ENCODE measurements at regions not wholly inside any gene's neighbourhood (a gene's known extent, or its start where the extent isn't known, plus 50 kb on each side); places are given as distances from the start of the nearest gene placed in this dataset.

DNA sequence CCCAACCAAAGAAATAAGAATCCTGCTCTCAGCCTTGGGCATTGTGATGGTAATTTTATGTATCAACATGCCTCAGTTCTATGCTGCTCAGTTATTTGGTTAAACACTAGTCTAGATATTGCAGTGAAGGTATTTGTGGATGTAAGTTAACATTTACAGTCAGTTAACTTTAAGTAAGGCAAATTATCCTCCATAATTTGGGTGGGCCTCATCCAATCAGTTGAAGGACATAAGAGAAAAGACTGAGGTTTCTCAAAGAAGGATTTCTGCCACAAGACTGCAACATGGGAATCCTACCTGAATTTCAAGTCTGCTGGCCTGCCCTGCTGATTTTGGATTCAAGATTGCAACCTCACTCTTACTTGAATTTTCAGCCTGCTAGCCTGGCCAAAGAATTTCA lies 975.5 kb upstream of the ACVR2A start:
- no peak for TF ChIP-seq SP2 (tag by site-specific recombination; IDR thresholded peaks at IDR 0.05)
- no peak for TF ChIP-seq YY1 (tag by site-specific recombination; IDR thresholded peaks at IDR 0.05)
- TF ChIP-seq, protein P1, sequence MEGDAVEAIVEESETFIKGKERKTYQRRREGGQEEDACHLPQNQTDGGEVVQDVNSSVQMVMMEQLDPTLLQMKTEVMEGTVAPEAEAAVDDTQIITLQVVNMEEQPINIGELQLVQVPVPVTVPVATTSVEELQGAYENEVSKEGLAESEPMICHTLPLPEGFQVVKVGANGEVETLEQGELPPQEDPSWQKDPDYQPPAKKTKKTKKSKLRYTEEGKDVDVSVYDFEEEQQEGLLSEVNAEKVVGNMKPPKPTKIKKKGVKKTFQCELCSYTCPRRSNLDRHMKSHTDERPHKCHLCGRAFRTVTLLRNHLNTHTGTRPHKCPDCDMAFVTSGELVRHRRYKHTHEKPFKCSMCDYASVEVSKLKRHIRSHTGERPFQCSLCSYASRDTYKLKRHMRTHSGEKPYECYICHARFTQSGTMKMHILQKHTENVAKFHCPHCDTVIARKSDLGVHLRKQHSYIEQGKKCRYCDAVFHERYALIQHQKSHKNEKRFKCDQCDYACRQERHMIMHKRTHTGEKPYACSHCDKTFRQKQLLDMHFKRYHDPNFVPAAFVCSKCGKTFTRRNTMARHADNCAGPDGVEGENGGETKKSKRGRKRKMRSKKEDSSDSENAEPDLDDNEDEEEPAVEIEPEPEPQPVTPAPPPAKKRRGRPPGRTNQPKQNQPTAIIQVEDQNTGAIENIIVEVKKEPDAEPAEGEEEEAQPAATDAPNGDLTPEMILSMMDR (tag by site-specific recombination; IDR thresholded peaks at IDR 0.05): no peak
- no peak for TF ChIP-seq ZBTB1 (tag by site-specific recombination; IDR thresholded peaks at IDR 0.05)
- TF ChIP-seq ZNF24 (tag by site-specific recombination; IDR thresholded peaks at IDR 0.05): no peak
- no peak for TF ChIP-seq ZNF830 (tag by site-specific recombination; IDR thresholded peaks at IDR 0.05; ENCODE audit: low read depth)
- no peak for TF ChIP-seq ZNF548 (tag by site-specific recombination; IDR thresholded peaks at IDR 0.05)
- TF ChIP-seq BCL11A (tag by site-specific recombination; IDR thresholded peaks at IDR 0.05; ENCODE audit: low read depth): no peak

Measured in HEK293 (cell line).